Adrenal gland (tissue), 5 donors: ENCODE measurements at regions not wholly inside any gene's neighbourhood (a gene's known extent, or its start where the extent isn't known, plus 50 kb on each side); places are given as distances from the start of the nearest gene placed in this dataset.

Experiments
- CTCF ChIP-seq, 6 experiments: fragments of 450-650 bp in 4 of 6; fragments of 200-600 bp in 2 of 6; sonication (generic) in 1 of 6; IDR thresholded peaks; 1 replicate in 5 of 6; 2 replicates in 1 of 6; pipeline versions ENCODE4 v1.5.1 to v1.8.0; 2016 to 2021; ENCODE audit warnings: antibody characterized with exemption in 6 of 6, mild to moderate bottlenecking in 2 of 6, moderate library complexity in 1 of 6
- POLR2A ChIP-seq, 2 donors: fragments of 450-650 bp; IDR thresholded peaks; one replicate each; pipeline ENCODE4 v1.6.1; 2017; ENCODE audit warnings: antibody characterized with exemption in 2 of 2, mild to moderate bottlenecking in 2 of 2, moderate library complexity in 1 of 2
- donor health status: DM: no; HTN: no; CAD: no.

DNA sequence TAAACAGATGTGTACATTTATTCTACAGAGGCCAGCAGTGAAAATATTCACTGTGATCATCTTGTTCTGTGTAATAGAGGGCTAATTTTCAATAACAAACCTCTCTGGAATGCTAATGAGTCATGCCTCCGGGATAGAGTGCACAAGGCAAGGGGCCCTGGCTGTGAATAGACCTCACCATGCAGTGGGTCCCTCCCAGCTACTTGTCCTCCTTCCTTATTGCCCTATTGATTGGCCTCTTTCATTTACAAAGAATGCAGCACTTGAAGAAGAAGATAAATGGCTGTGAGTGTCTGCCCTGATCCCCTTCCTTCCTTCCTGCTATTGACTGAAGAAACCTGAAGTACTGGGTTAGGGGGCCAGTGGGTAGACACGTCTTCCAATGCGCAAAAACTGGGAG is 436.3 kb downstream of the WDR72 start:
- TF ChIP-seq CTCF (IDR thresholded peaks at IDR 0.05): no peak
- TF ChIP-seq POLR2A (IDR thresholded peaks at IDR 0.05): no peak
